Heart right ventricle (tissue), 16 donors: ENCODE measurements at regions not wholly inside any gene's neighbourhood (a gene's known extent, or its start where the extent isn't known, plus 50 kb on each side); places are given as distances from the start of the nearest gene placed in this dataset.
A peak's percentile ranks its signal among the peaks of the same experiment; 100 is the strongest.

Source experiments
- ATAC-seq, 8 donors: fragments of 200-7000 bp; cut with Tn5 transposase; one replicate each; pipeline ENCODE4 v1.9.1; 2020; ENCODE audit warnings: mild to moderate bottlenecking in 8 of 8, moderate library complexity in 8 of 8, moderate number of reproducible peaks in 1 of 8
- DNase-seq, 2 donors: peaks; one replicate each; pipeline ENCODE4 v3.0.0-alpha.2; 2020
- H3K27ac ChIP-seq, 10 donors: fragments of 200-600 bp; sonication (generic) in 2 of 10; one replicate each; pipeline versions ENCODE4 v1.5.0 to v1.8.0; 2020 to 2022; ENCODE audit warnings: mild to moderate bottlenecking in 3 of 10
- H3K27me3 ChIP-seq, 7 donors: fragments of 200-600 bp; one replicate each; pipeline ENCODE4 v1.8.0; 2021 to 2022; ENCODE audit warnings: mild to moderate bottlenecking in 2 of 7
- H3K36me3 ChIP-seq, 9 donors: fragments of 200-600 bp; sonication (generic) in 1 of 9; one replicate each; pipeline versions ENCODE4 v1.5.0 to v1.8.0; 2020 to 2022; ENCODE audit warnings: mild to moderate bottlenecking in 2 of 9
- H3K4me1 ChIP-seq, 9 donors: fragments of 200-600 bp; sonication (generic) in 1 of 9; one replicate each; pipeline versions ENCODE4 v1.5.0 to v1.8.0; 2020 to 2022; ENCODE audit warnings: mild to moderate bottlenecking in 4 of 9
- H3K4me3 ChIP-seq, 10 donors: fragments of 200-600 bp; sonication (generic) in 2 of 10; one replicate each; pipeline versions ENCODE4 v1.5.0 to v1.8.0; 2020 to 2022; ENCODE audit warnings: mild to moderate bottlenecking in 7 of 10, moderate library complexity in 2 of 10
- H3K9me3 ChIP-seq, 11 donors: fragments of 200-600 bp in 10 of 11; sonication (generic) in 2 of 11; one replicate each; pipeline versions ENCODE4 v1.5.0 to v1.8.0; 2013 to 2022; ENCODE audit warnings: mild to moderate bottlenecking in 2 of 11, control low read depth in 1 of 11, moderate library complexity in 1 of 11
- CTCF ChIP-seq, 9 donors: fragments of 200-600 bp; sonication (generic) in 2 of 9; IDR thresholded peaks; one replicate each; pipeline versions ENCODE4 v1.5.0 to v1.8.0; 2021 to 2022; ENCODE audit warnings: antibody characterized with exemption in 9 of 9, mild to moderate bottlenecking in 5 of 9, moderate library complexity in 1 of 9
- WGBS, 2 donors: extraction: QIAGEN DNeasy Blood & Tissue Kit; methylation state at CpG; one replicate each; pipeline ENCODE4 v1.1.7; 2013; ENCODE audit warnings: inconsistent platforms in 1 of 2; 5-methylcytosine and 5-hydroxymethylcytosine counted together
- intact Hi-C, 10 donors: fragments of 100-400 bp; cut with DNase I; formaldehyde crosslinking; loops; one replicate each; pipeline versions ENCODE4 v1.11.1 to v1.14.2; 2022
- donor health status: Arrhythmogenic right ventricular cardiomyopathy.
- donor health status: ischemic (EF 13 %, LVEDD 7.1; RV severe dilation, severe dysfunction).
- donor health status: healthy with polysubstance abuse.
- donor health status: DM: no; HTN: yes; CAD: no.
- donor health status: DM: no; HTN: no; CAD: no.
- donor health status: ischemic (EF 25% LVEDD 6.9; RV normal size, moderate dysfunction).
- donor health status: ischemic (EF 25% LVEDD 5.7; RV mildly dilated, moderate dysfunction).
- donor health status: healthy.
- donor health status: DM: yes; HTN: yes; CAD: no.
- donor health status: Ischemic cardiomyopathy.
- donor health status: ischemic (EF 35%, LVEDD 5.7; RV mildly dilated, moderate dysfunction).
- donor health status: nonischemic (EF 11% LVEDD 7.7; RV severe dilation, severe dysfunction).
- donor health status: DM: yes; HTN: yes; CAD: no.
- donor health status: PGD.
- donor health status: ischemic (EF 29% LVEDD 5.4; RV normal size, mild dysfunction).
- donor health status: nonischemic (EF 23%, LVEDD 6.1; RV moderate dilation, normal function).

- intact Hi-C loops = no loop called here
- no peak for DNase-seq
- Histone ChIP-seq H3K27me3 (no peaks in the 10 kb centered on the region), H3K27ac (peak overlapping the region in 2 of 10 donors; percentile 16), H3K9me3 (no peaks in the 10 kb centered on the region), H3K4me1 (peaks cover 0 to 35% (median 16%) of the 10 kb centered on the region in 9 donors), H3K4me3 (no peak overlapping the region), H3K36me3 (no peaks in the 10 kb centered on the region)
- 46 to 54% methylated on average over 3 of the region's 3 CpGs for WGBS, 2 donors
- no peak for ATAC-seq
- TF ChIP-seq CTCF (IDR thresholded peaks at IDR 0.05) = no peak
Observed at GRCh38 chr5:142527664-142528295, 158.1 kb downstream of the FGF1 start.

GRCh38 chr5:142527234-142527633 is 158.7 kb downstream of the FGF1 start:
- no peaks in the 10 kb centered on the region for H3K36me3 ChIP-seq
- ATAC-seq = no peak
- no peak for DNase-seq
- peaks cover 0 to 29% (median 10%) of the 10 kb centered on the region in 9 donors for H3K4me1 ChIP-seq
- TF ChIP-seq CTCF (IDR thresholded peaks at IDR 0.05) = no peak
- 83 to 94% methylated on average over 1 of the region's 1 CpG for WGBS, 2 donors
- intact Hi-C loops = no loop called here
- no peaks in the 10 kb centered on the region for H3K9me3 ChIP-seq
- H3K27me3 ChIP-seq = no peaks in the 10 kb centered on the region
- H3K27ac ChIP-seq = peak overlapping the region in 2 of 10 donors; percentile 16
- H3K4me3 ChIP-seq = no peak overlapping the region

DNA sequence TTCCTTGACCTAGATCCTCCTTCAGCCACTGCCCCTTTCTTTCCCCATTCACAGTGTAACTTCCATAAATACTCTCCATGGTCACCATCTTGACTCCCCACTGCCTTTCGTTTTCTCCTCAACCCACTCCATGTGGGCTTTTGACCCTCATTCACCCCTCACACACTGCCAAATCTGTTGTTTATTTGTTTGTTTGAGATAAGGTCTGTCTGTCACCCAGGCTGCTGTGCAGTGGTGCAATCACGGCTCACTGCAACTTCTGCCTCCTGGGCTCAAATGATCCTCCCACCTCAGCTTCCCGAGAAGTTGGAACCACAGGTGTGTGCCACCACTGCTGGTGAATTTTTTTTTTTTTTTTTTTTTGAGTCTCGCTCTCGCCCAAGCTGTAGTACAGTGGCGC is 162.9 kb downstream of the FGF1 start:
- Histone ChIP-seq H3K4me3 (no peak overlapping the region), H3K36me3 (no peaks in the 10 kb centered on the region), H3K27ac (no peak overlapping the region), H3K27me3 (no peaks in the 10 kb centered on the region), H3K4me1 (peaks cover 0 to 20% (median 5%) of the 10 kb centered on the region in 9 donors), H3K9me3 (no peaks in the 10 kb centered on the region)
- intact Hi-C loops = no loop called here
- 91 to 94% methylated on average over 6 of the region's 6 CpGs for WGBS, 2 donors
- TF ChIP-seq CTCF (IDR thresholded peaks at IDR 0.05) = no peak
- ATAC-seq (no peak), DNase-seq (no peak)

- TF ChIP-seq CTCF (IDR thresholded peaks at IDR 0.05) = no peak
- DNase-seq = no peak
- peaks cover 0 to 8% (median 0%) of the 10 kb centered on the region in 9 donors for H3K4me1 ChIP-seq
- no peaks in the 10 kb centered on the region for H3K27me3 ChIP-seq
- no peak overlapping the region for H3K4me3 ChIP-seq
- 59 to 66% methylated on average over 7 of the region's 7 CpGs for WGBS, 2 donors
- H3K9me3 ChIP-seq = peaks cover 0 to 9% (median 1%) of the 10 kb centered on the region in 11 donors
- no peak overlapping the region for H3K27ac ChIP-seq
- ATAC-seq = no peak
- no peaks in the 10 kb centered on the region for H3K36me3 ChIP-seq
- intact Hi-C loops = no loop called here
Observed at GRCh38 chr5:142521706-142522105, 164.2 kb downstream of the FGF1 start.
